ENCODE measurements at regions not wholly inside any gene's neighbourhood (a gene's known extent, or its start where the extent isn't known, plus 50 kb on each side); places are given as distances from the start of the nearest gene placed in this dataset.
"Not testable (repeated sequence)": the region's sequence is repeated elsewhere in the genome, so short reads cannot be mapped to it uniquely, and the experiment has no call there.

GRCh38 chr4:164011791-164012190 lies 517.3 kb downstream of the TMA16 start:
- DNase-seq (ENCODE audit: low read depth, low spot score), result no peak
- H3K4me3 ChIP-seq (ENCODE audit: low read length), result no peak overlapping the region

- DNase-seq (ENCODE audit: low read depth, low spot score), result peak; percentile 52
Observed at GRCh38 chr4:164012396-164013027, 518.0 kb downstream of the TMA16 start.

GRCh38 chr4:164021947-164022346 lies 527.5 kb downstream of the TMA16 start:
- DNase-seq (ENCODE audit: low read depth, low spot score), result no peak
- H3K4me3 ChIP-seq (ENCODE audit: low read length), result no peak overlapping the region

More at GRCh38 chr4:164012396-164013027, 518.0 kb downstream of the TMA16 start:
- H3K4me3 ChIP-seq (ENCODE audit: low read length), result no peak overlapping the region

- peak; percentile 19 for DNase-seq (ENCODE audit: low read depth, low spot score)
Observed at GRCh38 chr4:164023214-164023613, 528.7 kb downstream of the TMA16 start.

GRCh38 chr4:164027805-164028204 lies 533.3 kb downstream of the TMA16 start:
- DNase-seq (ENCODE audit: low read depth, low spot score), result no peak
- H3K4me3 ChIP-seq (ENCODE audit: low read length), result no peak overlapping the region

More at GRCh38 chr4:164023214-164023613, 528.7 kb downstream of the TMA16 start:
- H3K4me3 ChIP-seq (ENCODE audit: low read length), result no peak overlapping the region

GRCh38 chr4:164039482-164039881 lies 545.0 kb downstream of the TMA16 start:
- DNase-seq (ENCODE audit: low read depth, low spot score), result no peak
- no peak overlapping the region for H3K4me3 ChIP-seq (ENCODE audit: low read length)

GRCh38 chr4:164056426-164057142 lies 562.1 kb downstream of the TMA16 start:
- no peak for DNase-seq (ENCODE audit: low read depth, low spot score)
- H3K4me3 ChIP-seq (ENCODE audit: low read length), result no peak overlapping the region

GRCh38 chr4:164058776-164059445 lies 564.4 kb downstream of the TMA16 start:
- no peak overlapping the region for H3K4me3 ChIP-seq (ENCODE audit: low read length)
- no peak for DNase-seq (ENCODE audit: low read depth, low spot score)

- DNase-seq (ENCODE audit: low read depth, low spot score), result no peak
Observed at GRCh38 chr4:164060456-164060855, 566.0 kb downstream of the TMA16 start.

GRCh38 chr4:164068392-164068791 lies 573.9 kb downstream of the TMA16 start:
- no peak for DNase-seq (ENCODE audit: low read depth, low spot score)
- no peak overlapping the region for H3K4me3 ChIP-seq (ENCODE audit: low read length)

More at GRCh38 chr4:164060456-164060855, 566.0 kb downstream of the TMA16 start:
- no peak overlapping the region for H3K4me3 ChIP-seq (ENCODE audit: low read length)

- DNase-seq (ENCODE audit: low read depth, low spot score), result no peak
- no peak overlapping the region for H3K4me3 ChIP-seq (ENCODE audit: low read length)
Observed at GRCh38 chr4:164070625-164071024, 576.1 kb downstream of the TMA16 start.

GRCh38 chr4:164081371-164081770 lies 586.9 kb downstream of the TMA16 start:
- DNase-seq (ENCODE audit: low read depth, low spot score), result no peak
- no peak overlapping the region for H3K4me3 ChIP-seq (ENCODE audit: low read length)

- no peak overlapping the region for H3K4me3 ChIP-seq (ENCODE audit: low read length)
- no peak for DNase-seq (ENCODE audit: low read depth, low spot score)
Observed at GRCh38 chr4:164081801-164082200, 587.3 kb downstream of the TMA16 start.

GRCh38 chr4:164087733-164088132 lies 593.2 kb downstream of the TMA16 start:
- DNase-seq (ENCODE audit: low read depth, low spot score), result no peak
- H3K4me3 ChIP-seq (ENCODE audit: low read length), result no peak overlapping the region

GRCh38 chr4:164095313-164096110 lies 601.0 kb downstream of the TMA16 start:
- H3K4me3 ChIP-seq (ENCODE audit: low read length), result no peak overlapping the region
- no peak for DNase-seq (ENCODE audit: low read depth, low spot score)

- no peak for DNase-seq (ENCODE audit: low read depth, low spot score)
Observed at GRCh38 chr4:164096766-164097518, 602.5 kb downstream of the TMA16 start.

GRCh38 chr4:164100741-164101365 lies 606.4 kb downstream of the TMA16 start:
- not testable (repeated sequence) for DNase-seq (ENCODE audit: low read depth, low spot score); H3K4me3 ChIP-seq (ENCODE audit: low read length)

More at GRCh38 chr4:164096766-164097518, 602.5 kb downstream of the TMA16 start:
- H3K4me3 ChIP-seq (ENCODE audit: low read length), result no peak overlapping the region

GRCh38 chr4:164108971-164109370 lies 614.5 kb downstream of the TMA16 start:
- no peak for DNase-seq (ENCODE audit: low read depth, low spot score)

More at GRCh38 chr4:164108971-164109370, 614.5 kb downstream of the TMA16 start:
- no peak overlapping the region for H3K4me3 ChIP-seq (ENCODE audit: low read length)
